Chondrocyte (in vitro differentiated cells): ENCODE measurements at regions not wholly inside any gene's neighbourhood (a gene's known extent, or its start where the extent isn't known, plus 50 kb on each side); places are given as distances from the start of the nearest gene placed in this dataset.

ENCODE experiments used
- DNase-seq: peaks from one replicate; pipeline ENCODE4 v3.0.0; 2021; ENCODE audit warnings: mixed read lengths, low spot score
- H3K27ac Mint-ChIP-seq: one replicate; pipeline ENCODE4 v1.8.0; 2021; ENCODE audit warnings: mild to moderate bottlenecking, moderate library complexity, mixed read lengths; ENCODE audit not compliant: unreplicated experiment
- H3K27me3 Mint-ChIP-seq: 2 replicates; pipeline ENCODE4 v1.8.0; 2021; ENCODE audit warnings: low read depth, mixed read lengths
- H3K36me3 Mint-ChIP-seq: 2 replicates; pipeline ENCODE4 v1.8.0; 2021; ENCODE audit warnings: low read depth, mixed read lengths
- H3K4me1 Mint-ChIP-seq: 2 replicates; pipeline ENCODE4 v1.8.0; 2021; ENCODE audit warnings: low read depth, mild to moderate bottlenecking, mixed read lengths
- H3K4me3 Mint-ChIP-seq: one replicate; pipeline ENCODE4 v1.8.0; 2021; ENCODE audit warnings: mild to moderate bottlenecking, moderate library complexity, mixed read lengths; ENCODE audit not compliant: unreplicated experiment
- H3K9me3 Mint-ChIP-seq: 2 replicates; pipeline ENCODE4 v1.8.0; 2021; ENCODE audit warnings: low read depth, mixed read lengths
- TF ChIP-seq, protein P1 (sequence below): fragments of 200-600 bp; sonication (generic); IDR thresholded peaks from 2 replicates; pipeline ENCODE4 v1.5.0; 2021; ENCODE audit warnings: antibody characterized with exemption, mild to moderate bottlenecking, moderate library complexity

DNA sequence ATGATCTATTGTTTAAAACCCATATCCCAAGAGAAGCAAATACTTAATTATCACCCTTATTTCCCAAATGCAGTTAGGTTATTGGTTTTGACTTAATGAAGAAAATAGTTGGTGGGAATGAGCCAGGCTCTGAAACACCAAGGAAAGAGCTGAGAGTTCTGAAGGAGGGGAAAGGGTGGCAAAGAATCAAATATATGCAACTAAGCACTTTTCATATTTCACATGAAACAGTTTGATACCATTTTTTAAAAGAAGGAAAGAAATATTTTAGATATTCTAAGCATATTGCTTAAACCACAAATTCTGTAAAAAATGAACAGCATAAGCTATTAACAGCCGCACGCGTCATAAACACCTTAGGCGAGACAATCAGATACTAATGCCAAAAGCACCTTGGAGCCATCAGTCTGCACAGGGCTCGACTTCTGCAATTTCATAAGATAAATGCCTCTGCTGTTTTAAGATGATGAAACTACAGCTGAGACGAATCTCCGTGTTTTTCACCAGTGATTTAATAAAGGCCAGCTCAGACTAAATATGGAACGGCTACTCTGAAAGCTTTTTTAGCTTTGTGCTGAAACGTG is 371.7 kb downstream of the EN1 start:
- H3K27me3 Mint-ChIP-seq, result peaks cover 19% of the 10 kb centered on the region
- no peak overlapping the region for H3K4me3 Mint-ChIP-seq
- H3K9me3 Mint-ChIP-seq, result no peaks in the 10 kb centered on the region
- H3K36me3 Mint-ChIP-seq, result no peaks in the 10 kb centered on the region
- no peaks in the 10 kb centered on the region for H3K4me1 Mint-ChIP-seq
- TF ChIP-seq, protein P1, sequence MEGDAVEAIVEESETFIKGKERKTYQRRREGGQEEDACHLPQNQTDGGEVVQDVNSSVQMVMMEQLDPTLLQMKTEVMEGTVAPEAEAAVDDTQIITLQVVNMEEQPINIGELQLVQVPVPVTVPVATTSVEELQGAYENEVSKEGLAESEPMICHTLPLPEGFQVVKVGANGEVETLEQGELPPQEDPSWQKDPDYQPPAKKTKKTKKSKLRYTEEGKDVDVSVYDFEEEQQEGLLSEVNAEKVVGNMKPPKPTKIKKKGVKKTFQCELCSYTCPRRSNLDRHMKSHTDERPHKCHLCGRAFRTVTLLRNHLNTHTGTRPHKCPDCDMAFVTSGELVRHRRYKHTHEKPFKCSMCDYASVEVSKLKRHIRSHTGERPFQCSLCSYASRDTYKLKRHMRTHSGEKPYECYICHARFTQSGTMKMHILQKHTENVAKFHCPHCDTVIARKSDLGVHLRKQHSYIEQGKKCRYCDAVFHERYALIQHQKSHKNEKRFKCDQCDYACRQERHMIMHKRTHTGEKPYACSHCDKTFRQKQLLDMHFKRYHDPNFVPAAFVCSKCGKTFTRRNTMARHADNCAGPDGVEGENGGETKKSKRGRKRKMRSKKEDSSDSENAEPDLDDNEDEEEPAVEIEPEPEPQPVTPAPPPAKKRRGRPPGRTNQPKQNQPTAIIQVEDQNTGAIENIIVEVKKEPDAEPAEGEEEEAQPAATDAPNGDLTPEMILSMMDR, result no peak
- no peak overlapping the region for H3K27ac Mint-ChIP-seq
- DNase-seq, result no peak

DNA sequence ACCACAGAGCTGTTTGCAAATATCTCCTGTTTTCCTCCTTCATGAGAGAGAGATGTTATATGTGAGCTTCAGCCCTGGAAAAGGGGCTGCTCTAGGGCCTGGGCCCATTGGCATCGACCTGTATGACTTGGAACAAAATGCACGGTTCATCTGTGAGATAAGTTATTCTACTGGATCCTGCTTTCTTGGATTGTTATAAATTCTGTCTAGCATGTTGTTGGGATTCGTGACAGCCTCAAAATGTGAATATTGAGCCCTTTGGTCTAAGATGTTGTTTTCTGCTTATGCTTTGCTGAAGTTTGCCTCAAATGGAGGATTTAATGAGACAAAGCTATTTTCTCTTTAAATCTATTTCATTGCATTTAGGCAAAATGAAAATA is 372.9 kb downstream of the EN1 start:
- peaks cover 25% of the 10 kb centered on the region for H3K27me3 Mint-ChIP-seq
- no peak overlapping the region for H3K4me3 Mint-ChIP-seq
- no peaks in the 10 kb centered on the region for H3K36me3 Mint-ChIP-seq
- H3K9me3 Mint-ChIP-seq, result no peaks in the 10 kb centered on the region
- DNase-seq, result no peak
- no peaks in the 10 kb centered on the region for H3K4me1 Mint-ChIP-seq
- TF ChIP-seq, protein P1, result no peak
- H3K27ac Mint-ChIP-seq, result no peak overlapping the region

DNA sequence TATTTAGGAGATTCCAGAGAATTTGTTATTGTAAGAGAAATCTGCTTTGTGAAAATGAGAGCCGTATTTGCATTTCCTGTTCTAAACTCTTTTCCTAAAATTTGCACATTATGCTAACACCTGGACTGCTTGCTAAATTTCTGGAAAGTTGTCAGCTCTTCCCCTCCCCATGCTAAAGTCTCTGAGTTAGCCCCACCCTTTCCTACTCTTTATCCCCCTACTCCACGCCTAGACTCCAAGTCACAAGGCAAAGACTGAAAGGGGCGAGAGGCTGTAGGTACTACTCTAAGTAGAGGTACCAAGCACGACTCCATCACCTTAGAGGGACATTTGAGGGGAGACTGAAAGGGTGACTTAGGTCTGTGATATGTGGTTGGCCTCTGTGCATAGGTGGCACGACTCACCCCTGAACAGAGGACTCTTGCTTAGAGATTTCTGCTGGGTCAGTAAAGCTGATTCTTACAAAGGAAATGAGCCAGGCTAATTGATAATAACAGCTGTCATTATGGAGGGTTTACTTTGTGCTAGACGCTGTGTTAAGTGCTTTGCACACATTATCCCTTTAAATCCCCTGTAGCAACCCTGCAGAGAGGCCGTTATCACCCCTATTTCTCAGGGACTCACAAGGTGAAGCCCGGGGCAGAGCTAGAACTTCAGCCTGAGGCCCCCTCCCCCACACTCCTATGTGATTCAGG is 373.5 kb downstream of the EN1 start:
- Mint-ChIP-seq H3K4me1 (no peaks in the 10 kb centered on the region), H3K27ac (no peak overlapping the region), H3K27me3 (peaks cover 28% of the 10 kb centered on the region), H3K36me3 (no peaks in the 10 kb centered on the region), H3K4me3 (no peak overlapping the region), H3K9me3 (no peaks in the 10 kb centered on the region)
- DNase-seq, result no peak
- TF ChIP-seq, protein P1, result no peak

DNA sequence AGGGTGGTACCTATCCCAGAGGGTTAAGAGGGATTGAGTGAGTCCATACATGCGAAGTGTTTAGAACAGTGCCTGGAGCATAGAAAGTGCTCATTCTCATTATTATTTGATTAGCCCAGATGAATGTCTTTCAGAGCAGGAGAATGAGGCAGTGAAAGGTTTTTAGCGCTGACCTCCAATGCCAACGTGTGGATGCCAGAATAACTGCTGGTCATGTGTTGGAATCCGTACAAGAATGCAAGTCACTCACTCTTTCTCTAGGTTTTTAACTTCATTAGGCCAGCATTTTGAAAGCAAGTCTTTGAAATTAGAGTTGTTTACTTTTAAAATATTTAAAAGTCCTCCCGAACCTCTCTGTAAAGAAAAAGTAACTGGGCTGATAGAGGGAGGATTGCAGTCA is 374.2 kb downstream of the EN1 start:
- Mint-ChIP-seq H3K27me3 (peaks cover 33% of the 10 kb centered on the region), H3K36me3 (no peaks in the 10 kb centered on the region), H3K27ac (no peak overlapping the region), H3K4me1 (no peaks in the 10 kb centered on the region), H3K4me3 (no peak overlapping the region), H3K9me3 (no peaks in the 10 kb centered on the region)
- TF ChIP-seq, protein P1, result no peak
- no peak for DNase-seq

DNA sequence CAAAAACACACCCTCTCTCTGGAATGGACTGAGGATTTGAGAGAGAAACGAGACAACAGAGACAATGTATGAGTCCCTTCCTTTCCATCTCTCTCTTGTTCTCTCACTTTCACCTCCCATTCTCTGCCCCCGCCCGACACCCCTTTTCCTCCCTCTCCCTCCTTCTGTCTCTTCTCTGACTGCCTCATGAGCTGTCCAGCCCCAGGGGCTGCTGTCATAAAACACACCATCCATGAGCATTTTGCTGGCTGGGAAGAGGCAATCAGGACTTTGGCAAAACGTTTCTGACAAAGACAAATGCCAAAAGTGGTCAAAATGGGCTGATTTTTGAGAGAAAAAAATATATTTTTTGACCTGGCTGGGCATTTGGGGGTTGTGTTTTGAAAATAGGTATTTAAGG is 377.2 kb downstream of the EN1 start:
- Mint-ChIP-seq H3K27me3 (peaks cover 26% of the 10 kb centered on the region), H3K9me3 (no peaks in the 10 kb centered on the region), H3K36me3 (no peaks in the 10 kb centered on the region), H3K4me3 (no peak overlapping the region), H3K4me1 (no peaks in the 10 kb centered on the region), H3K27ac (no peak overlapping the region)
- TF ChIP-seq, protein P1, result no peak
- DNase-seq, result no peak
